GM23338 (cell line): ENCODE measurements at regions not wholly inside any gene's neighbourhood (a gene's known extent, or its start where the extent isn't known, plus 50 kb on each side); places are given as distances from the start of the nearest gene placed in this dataset.

Experiments
- JUNB ChIP-seq: IDR thresholded peaks from one replicate; pipeline ENCODE4 v1.6.1; 2016; ENCODE audit warnings: antibody characterized with exemption; ENCODE audit not compliant: unreplicated experiment
- ZNF114 ChIP-seq: fragments of 250-450 bp; sonication (Bioruptor Pico); IDR thresholded peaks from 2 replicates; pipeline ENCODE4 v1.5.0; 2020; ENCODE audit warnings: mild to moderate bottlenecking, moderate library complexity
- TF ChIP-seq, protein P1 (sequence below), 2 experiments: fragments of 200-600 bp in 1 of 2; sonication (generic) in 1 of 2; conservative IDR thresholded peaks; 2 replicates each; pipeline versions ENCODE4 v1.5.1 to v1.6.1; 2016 to 2017; ENCODE audit warnings: antibody characterized with exemption in 2 of 2, low read depth in 2 of 2, mild to moderate bottlenecking in 2 of 2, moderate library complexity in 1 of 2
- TF ChIP-seq, protein P2 (sequence below): IDR thresholded peaks from one replicate; pipeline ENCODE4 v1.6.1; 2018; ENCODE audit warnings: antibody characterized with exemption; ENCODE audit not compliant: unreplicated experiment

DNA sequence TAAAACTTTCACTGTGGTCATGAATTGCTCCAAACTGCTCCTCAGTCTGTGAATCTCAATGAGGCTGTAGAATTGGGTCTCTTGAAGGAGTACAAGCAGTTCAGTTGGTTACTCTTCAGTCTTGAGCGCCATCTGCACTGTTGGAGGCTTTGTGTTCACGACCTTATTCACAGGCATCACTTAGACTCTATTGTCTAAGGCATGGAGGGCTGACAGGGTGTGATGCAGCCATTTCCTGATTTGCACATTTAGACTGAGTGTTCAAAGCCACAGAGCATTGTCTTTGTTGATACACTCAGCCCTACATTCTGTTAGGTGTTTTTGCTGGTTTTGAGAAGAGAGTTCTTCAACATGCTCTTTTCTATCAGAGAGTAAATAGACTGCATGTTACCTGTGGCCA, 355.9 kb upstream of the RIOK2 start:
- TF ChIP-seq, protein P1, sequence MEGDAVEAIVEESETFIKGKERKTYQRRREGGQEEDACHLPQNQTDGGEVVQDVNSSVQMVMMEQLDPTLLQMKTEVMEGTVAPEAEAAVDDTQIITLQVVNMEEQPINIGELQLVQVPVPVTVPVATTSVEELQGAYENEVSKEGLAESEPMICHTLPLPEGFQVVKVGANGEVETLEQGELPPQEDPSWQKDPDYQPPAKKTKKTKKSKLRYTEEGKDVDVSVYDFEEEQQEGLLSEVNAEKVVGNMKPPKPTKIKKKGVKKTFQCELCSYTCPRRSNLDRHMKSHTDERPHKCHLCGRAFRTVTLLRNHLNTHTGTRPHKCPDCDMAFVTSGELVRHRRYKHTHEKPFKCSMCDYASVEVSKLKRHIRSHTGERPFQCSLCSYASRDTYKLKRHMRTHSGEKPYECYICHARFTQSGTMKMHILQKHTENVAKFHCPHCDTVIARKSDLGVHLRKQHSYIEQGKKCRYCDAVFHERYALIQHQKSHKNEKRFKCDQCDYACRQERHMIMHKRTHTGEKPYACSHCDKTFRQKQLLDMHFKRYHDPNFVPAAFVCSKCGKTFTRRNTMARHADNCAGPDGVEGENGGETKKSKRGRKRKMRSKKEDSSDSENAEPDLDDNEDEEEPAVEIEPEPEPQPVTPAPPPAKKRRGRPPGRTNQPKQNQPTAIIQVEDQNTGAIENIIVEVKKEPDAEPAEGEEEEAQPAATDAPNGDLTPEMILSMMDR (conservative IDR thresholded peaks at IDR 0.05; ENCODE audit: low read depth in 2 of 2): no peak
- TF ChIP-seq, protein P2, sequence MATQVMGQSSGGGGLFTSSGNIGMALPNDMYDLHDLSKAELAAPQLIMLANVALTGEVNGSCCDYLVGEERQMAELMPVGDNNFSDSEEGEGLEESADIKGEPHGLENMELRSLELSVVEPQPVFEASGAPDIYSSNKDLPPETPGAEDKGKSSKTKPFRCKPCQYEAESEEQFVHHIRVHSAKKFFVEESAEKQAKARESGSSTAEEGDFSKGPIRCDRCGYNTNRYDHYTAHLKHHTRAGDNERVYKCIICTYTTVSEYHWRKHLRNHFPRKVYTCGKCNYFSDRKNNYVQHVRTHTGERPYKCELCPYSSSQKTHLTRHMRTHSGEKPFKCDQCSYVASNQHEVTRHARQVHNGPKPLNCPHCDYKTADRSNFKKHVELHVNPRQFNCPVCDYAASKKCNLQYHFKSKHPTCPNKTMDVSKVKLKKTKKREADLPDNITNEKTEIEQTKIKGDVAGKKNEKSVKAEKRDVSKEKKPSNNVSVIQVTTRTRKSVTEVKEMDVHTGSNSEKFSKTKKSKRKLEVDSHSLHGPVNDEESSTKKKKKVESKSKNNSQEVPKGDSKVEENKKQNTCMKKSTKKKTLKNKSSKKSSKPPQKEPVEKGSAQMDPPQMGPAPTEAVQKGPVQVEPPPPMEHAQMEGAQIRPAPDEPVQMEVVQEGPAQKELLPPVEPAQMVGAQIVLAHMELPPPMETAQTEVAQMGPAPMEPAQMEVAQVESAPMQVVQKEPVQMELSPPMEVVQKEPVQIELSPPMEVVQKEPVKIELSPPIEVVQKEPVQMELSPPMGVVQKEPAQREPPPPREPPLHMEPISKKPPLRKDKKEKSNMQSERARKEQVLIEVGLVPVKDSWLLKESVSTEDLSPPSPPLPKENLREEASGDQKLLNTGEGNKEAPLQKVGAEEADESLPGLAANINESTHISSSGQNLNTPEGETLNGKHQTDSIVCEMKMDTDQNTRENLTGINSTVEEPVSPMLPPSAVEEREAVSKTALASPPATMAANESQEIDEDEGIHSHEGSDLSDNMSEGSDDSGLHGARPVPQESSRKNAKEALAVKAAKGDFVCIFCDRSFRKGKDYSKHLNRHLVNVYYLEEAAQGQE: no peak
- TF ChIP-seq JUNB (no peak), ZNF114 (CRISPR knock-in tag) (no peak)
